ENCODE measurements at regions not wholly inside any gene's neighbourhood (a gene's known extent, or its start where the extent isn't known, plus 50 kb on each side); places are given as distances from the start of the nearest gene placed in this dataset.

DNA sequence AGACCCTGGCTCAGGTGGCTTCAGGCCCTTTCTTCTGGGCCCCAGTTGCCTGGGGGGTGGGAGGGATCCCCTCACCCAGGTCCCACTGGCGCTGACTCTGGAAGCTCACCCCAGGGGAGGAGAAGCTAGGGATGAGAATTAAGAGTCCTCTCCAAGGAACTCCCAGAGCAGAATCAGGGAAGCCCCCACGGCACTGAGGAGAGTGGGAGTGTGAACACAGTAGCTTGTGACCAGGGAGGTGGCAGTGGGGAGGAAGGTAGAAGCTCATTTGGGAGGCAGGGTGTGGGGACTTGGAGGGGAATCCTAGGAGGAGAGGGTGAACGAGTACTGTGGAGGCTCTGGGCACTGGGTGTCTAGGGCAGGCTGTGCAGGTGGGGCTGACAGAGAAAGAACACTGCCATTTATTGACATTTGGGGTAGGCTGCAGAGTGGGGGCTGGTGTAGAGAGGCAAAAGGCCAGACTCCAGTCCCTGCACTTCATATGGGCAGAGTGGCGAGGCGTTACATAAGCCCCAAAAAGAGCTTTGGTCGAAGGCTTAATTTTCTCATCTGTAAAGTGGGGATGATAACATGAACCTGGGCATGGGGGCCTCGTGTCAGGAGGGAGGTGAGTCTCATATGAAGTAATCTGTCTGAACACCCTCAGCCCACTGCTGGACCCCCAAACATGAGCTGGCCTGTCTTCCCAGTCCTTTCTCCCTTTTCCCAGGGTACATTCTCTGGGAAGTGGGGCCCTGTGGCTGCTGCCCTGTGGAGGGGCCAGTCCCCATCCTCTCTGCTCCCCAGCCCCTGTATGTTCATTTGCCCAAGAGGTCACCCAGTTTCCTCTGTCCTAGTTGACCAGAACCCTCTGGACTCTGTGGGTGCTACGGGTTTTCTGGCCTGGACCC lies 80.5 kb downstream of the VEGFA start:
- TF ChIP-seq, protein P1, sequence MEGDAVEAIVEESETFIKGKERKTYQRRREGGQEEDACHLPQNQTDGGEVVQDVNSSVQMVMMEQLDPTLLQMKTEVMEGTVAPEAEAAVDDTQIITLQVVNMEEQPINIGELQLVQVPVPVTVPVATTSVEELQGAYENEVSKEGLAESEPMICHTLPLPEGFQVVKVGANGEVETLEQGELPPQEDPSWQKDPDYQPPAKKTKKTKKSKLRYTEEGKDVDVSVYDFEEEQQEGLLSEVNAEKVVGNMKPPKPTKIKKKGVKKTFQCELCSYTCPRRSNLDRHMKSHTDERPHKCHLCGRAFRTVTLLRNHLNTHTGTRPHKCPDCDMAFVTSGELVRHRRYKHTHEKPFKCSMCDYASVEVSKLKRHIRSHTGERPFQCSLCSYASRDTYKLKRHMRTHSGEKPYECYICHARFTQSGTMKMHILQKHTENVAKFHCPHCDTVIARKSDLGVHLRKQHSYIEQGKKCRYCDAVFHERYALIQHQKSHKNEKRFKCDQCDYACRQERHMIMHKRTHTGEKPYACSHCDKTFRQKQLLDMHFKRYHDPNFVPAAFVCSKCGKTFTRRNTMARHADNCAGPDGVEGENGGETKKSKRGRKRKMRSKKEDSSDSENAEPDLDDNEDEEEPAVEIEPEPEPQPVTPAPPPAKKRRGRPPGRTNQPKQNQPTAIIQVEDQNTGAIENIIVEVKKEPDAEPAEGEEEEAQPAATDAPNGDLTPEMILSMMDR (IDR thresholded peaks at IDR 0.05), result no peak
- no peak for TF ChIP-seq POLR2A (IDR thresholded peaks at IDR 0.05)
